NCI-H1694 (cell line): ENCODE measurements at regions not wholly inside any gene's neighbourhood (a gene's known extent, or its start where the extent isn't known, plus 50 kb on each side); places are given as distances from the start of the nearest gene placed in this dataset.
"Not testable (repeated sequence)": the region's sequence is repeated elsewhere in the genome, so short reads cannot be mapped to it uniquely, and the experiment has no call there.

Source experiments
- DNase-seq: peaks from one replicate; lab custom pipeline; 2025; lab: John Stamatoyannopoulos, UW

- DNase-seq, result no peak
These were observed 233.3 kb upstream of the FOXP2 start for GRCh38 chr7:114181280-114181679.

GRCh38 chr7:114180556-114181266 lies 233.9 kb upstream of the FOXP2 start:
- no peak for DNase-seq

GRCh38 chr7:114175125-114175524 lies 239.5 kb upstream of the FOXP2 start:
- DNase-seq, result no peak

GRCh38 chr7:114173170-114173890 lies 241.3 kb upstream of the FOXP2 start:
- no peak for DNase-seq

- not testable (repeated sequence) for DNase-seq
These were observed 245.2 kb upstream of the FOXP2 start for GRCh38 chr7:114169389-114169788.

GRCh38 chr7:114160925-114161324 lies 242.1 kb upstream of the PPP1R3A start:
- no peak for DNase-seq

GRCh38 chr7:114158854-114159253 lies 240.0 kb upstream of the PPP1R3A start:
- no peak for DNase-seq

- no peak for DNase-seq
These were observed 239.5 kb upstream of the PPP1R3A start for GRCh38 chr7:114158275-114158674.

GRCh38 chr7:114156178-114156577 lies 237.4 kb upstream of the PPP1R3A start:
- DNase-seq, result no peak

GRCh38 chr7:114155116-114156110 lies 236.6 kb upstream of the PPP1R3A start:
- no peak for DNase-seq

- no peak for DNase-seq
These were observed 234.9 kb upstream of the PPP1R3A start for GRCh38 chr7:114153700-114154099.

- no peak for DNase-seq
These were observed 233.6 kb upstream of the PPP1R3A start for GRCh38 chr7:114152314-114152938.

GRCh38 chr7:114151777-114152176 lies 233.0 kb upstream of the PPP1R3A start:
- no peak for DNase-seq

GRCh38 chr7:114150689-114151088 lies 231.9 kb upstream of the PPP1R3A start:
- DNase-seq, result no peak

- no peak for DNase-seq
These were observed 230.0 kb upstream of the PPP1R3A start for GRCh38 chr7:114148779-114149178.

GRCh38 chr7:114141415-114141814 lies 222.6 kb upstream of the PPP1R3A start:
- DNase-seq, result no peak

GRCh38 chr7:114140561-114140960 lies 221.8 kb upstream of the PPP1R3A start:
- no peak for DNase-seq

GRCh38 chr7:114139690-114140089 lies 220.9 kb upstream of the PPP1R3A start:
- not testable (repeated sequence) for DNase-seq

- no peak for DNase-seq
These were observed 219.8 kb upstream of the PPP1R3A start for GRCh38 chr7:114138587-114138986.

- DNase-seq, result no peak
These were observed 214.9 kb upstream of the PPP1R3A start for GRCh38 chr7:114133717-114134116.

GRCh38 chr7:114130866-114131265 lies 212.1 kb upstream of the PPP1R3A start:
- DNase-seq, result no peak

- DNase-seq, result no peak
These were observed 210.1 kb upstream of the PPP1R3A start for GRCh38 chr7:114128880-114129279.
